HCT116 (cell line): ENCODE measurements at regions not wholly inside any gene's neighbourhood (a gene's known extent, or its start where the extent isn't known, plus 50 kb on each side); places are given as distances from the start of the nearest gene placed in this dataset.

ENCODE experiments used
- ATF3 ChIP-seq: IDR thresholded peaks from 2 replicates; pipeline ENCODE4 v1.6.1; 2012
- EZH2 ChIP-seq: fragments of 200-600 bp; sonication (generic); IDR thresholded peaks from 2 replicates; pipeline ENCODE4 v1.6.1; 2017; ENCODE audit warnings: antibody characterized with exemption, mixed run types
- EZH2phosphoT487 ChIP-seq: fragments of 200-600 bp; IDR thresholded peaks from 2 replicates; pipeline ENCODE4 v1.6.1; 2018; ENCODE audit warnings: antibody characterized with exemption, borderline replicate concordance
- POLR2A ChIP-seq: IDR thresholded peaks from 2 replicates; pipeline ENCODE4 v1.7.0; 2011; ENCODE audit warnings: borderline replicate concordance; ENCODE audit not compliant: insufficient read depth, insufficient read length; ENCODE audit errors: extremely low read depth
- POLR2AphosphoS5 ChIP-seq: IDR thresholded peaks from 2 replicates; pipeline ENCODE4 v1.6.1; 2011; ENCODE audit warnings: mild to moderate bottlenecking, low read depth, low read length, moderate library complexity
- YY1 ChIP-seq: IDR thresholded peaks from 2 replicates; pipeline ENCODE4 v1.6.1; 2011; ENCODE audit warnings: low read length, low read depth, moderate library complexity, mild to moderate bottlenecking; ENCODE audit not compliant: insufficient replicate concordance; ENCODE audit errors: extremely low read depth
- TF ChIP-seq, protein P1 (sequence below): IDR thresholded peaks from 2 replicates; pipeline ENCODE4 v1.6.1; 2012
- TF ChIP-seq, protein P2 (sequence below), 3 experiments: fragments of 200-600 bp in 1 of 3; sonication (generic) in 1 of 3; IDR thresholded peaks in 2 of 3; conservative IDR thresholded peaks in 1 of 3; 2 replicates each; pipeline ENCODE4 v1.5.1; 2012 to 2017; ENCODE audit warnings: low read depth in 2 of 3, low read length in 2 of 3, antibody characterized with exemption in 1 of 3, borderline replicate concordance in 1 of 3, control low read depth in 1 of 3, mild to moderate bottlenecking in 1 of 3, mixed read lengths in 1 of 3, mixed run types in 1 of 3, moderate library complexity in 1 of 3; ENCODE audit not compliant: insufficient read depth in 1 of 3

DNA sequence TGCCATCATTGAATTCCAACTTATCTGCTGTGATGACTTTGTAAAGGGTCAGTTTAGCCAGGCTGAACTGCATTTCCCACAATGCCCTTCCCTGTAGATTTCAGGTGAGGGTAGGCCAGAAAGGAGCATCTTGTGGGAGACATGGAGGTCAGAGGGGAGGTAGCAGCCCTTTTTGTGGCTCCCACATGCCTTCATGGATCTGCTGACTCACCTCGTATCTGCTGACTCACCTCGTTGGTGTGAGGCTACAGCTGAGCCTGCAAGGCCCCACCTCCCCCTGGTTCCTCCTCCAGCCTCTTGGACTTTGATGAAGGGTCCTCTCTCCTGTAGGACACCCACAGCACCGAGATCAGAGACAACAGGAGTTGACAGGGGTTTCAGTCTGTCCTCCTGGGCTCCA lies 102.5 kb downstream of the SALL1 start:
- TF ChIP-seq POLR2A (no peak), POLR2AphosphoS5 (no peak), EZH2phosphoT487 (no peak), YY1 (no peak), ATF3 (no peak), EZH2 (no peak)
- TF ChIP-seq, protein P1, sequence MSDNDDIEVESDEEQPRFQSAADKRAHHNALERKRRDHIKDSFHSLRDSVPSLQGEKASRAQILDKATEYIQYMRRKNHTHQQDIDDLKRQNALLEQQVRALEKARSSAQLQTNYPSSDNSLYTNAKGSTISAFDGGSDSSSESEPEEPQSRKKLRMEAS, result no peak
- TF ChIP-seq, protein P2, sequence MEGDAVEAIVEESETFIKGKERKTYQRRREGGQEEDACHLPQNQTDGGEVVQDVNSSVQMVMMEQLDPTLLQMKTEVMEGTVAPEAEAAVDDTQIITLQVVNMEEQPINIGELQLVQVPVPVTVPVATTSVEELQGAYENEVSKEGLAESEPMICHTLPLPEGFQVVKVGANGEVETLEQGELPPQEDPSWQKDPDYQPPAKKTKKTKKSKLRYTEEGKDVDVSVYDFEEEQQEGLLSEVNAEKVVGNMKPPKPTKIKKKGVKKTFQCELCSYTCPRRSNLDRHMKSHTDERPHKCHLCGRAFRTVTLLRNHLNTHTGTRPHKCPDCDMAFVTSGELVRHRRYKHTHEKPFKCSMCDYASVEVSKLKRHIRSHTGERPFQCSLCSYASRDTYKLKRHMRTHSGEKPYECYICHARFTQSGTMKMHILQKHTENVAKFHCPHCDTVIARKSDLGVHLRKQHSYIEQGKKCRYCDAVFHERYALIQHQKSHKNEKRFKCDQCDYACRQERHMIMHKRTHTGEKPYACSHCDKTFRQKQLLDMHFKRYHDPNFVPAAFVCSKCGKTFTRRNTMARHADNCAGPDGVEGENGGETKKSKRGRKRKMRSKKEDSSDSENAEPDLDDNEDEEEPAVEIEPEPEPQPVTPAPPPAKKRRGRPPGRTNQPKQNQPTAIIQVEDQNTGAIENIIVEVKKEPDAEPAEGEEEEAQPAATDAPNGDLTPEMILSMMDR (IDR thresholded peaks at IDR 0.05 in 2 of 3, conservative IDR thresholded peaks at IDR 0.05 in 1 of 3; ENCODE audit: borderline replicate concordance in 1 of 3, insufficient read depth in 1 of 3, low read depth in 2 of 3, low read length in 2 of 3), result no peak
